Ovary (tissue), 7 donors: ENCODE measurements at regions not wholly inside any gene's neighbourhood (a gene's known extent, or its start where the extent isn't known, plus 50 kb on each side); places are given as distances from the start of the nearest gene placed in this dataset.

Experiments used
- DNase-seq, 5 donors: peaks; one replicate each; pipeline ENCODE4 v3.0.0-alpha.2; 2019 to 2020
- H3K27ac ChIP-seq, 2 donors: fragments of 200-600 bp; one replicate each; pipeline versions ENCODE4 v1.5.1 to v1.8.0; 2019 to 2022
- H3K27me3 ChIP-seq: fragments of 200-600 bp; one replicate; pipeline ENCODE4 v1.8.0; 2022
- H3K36me3 ChIP-seq: fragments of 200-600 bp; sonication (generic); one replicate; pipeline ENCODE4 v1.5.1; 2019
- H3K4me1 ChIP-seq: one replicate; pipeline ENCODE4 v1.8.1; 2013; ENCODE audit warnings: mild to moderate bottlenecking, moderate library complexity; ENCODE audit not compliant: insufficient read depth
- H3K4me3 ChIP-seq: fragments of 200-600 bp; sonication (generic); one replicate; pipeline ENCODE4 v1.5.1; 2017
- H3K9me3 ChIP-seq, 2 donors: fragments of 200-600 bp in 1 of 2; sonication (generic) in 1 of 2; one replicate each; pipeline versions ENCODE4 v1.5.1 to v1.8.1; 2013 to 2019; ENCODE audit warnings: mild to moderate bottlenecking in 1 of 2, moderate library complexity in 1 of 2
- EP300 ChIP-seq: sonication (generic); formaldehyde crosslinking; IDR thresholded peaks from one replicate; pipeline ENCODE4 v1.6.1; 2017; ENCODE audit warnings: antibody characterized with exemption
- POLR2A ChIP-seq: fragments of 450-650 bp; IDR thresholded peaks from one replicate; pipeline ENCODE4 v1.6.1; 2017; ENCODE audit warnings: antibody characterized with exemption, mild to moderate bottlenecking, moderate library complexity
- WGBS, 3 donors: extraction: QIAGEN DNeasy Blood & Tissue Kit in 1 of 3; methylation state at CpG; one replicate each; pipeline versions ENCODE4 v1.1.5 to v1.1.7; 2013 to 2017; 5-methylcytosine and 5-hydroxymethylcytosine counted together
- intact Hi-C, 4 donors: fragments of 100-400 bp; cut with DNase I; formaldehyde crosslinking; loops; one replicate each; pipeline versions ENCODE4 v1.11.0 to v1.15.1; 2022 to 2023
- TF ChIP-seq, protein P1 (sequence below), 3 donors: fragments of 450-650 bp in 2 of 3; fragments of 200-600 bp in 1 of 3; IDR thresholded peaks; one replicate each; pipeline versions ENCODE4 v1.5.1 to v1.8.0; 2016 to 2022; ENCODE audit warnings: antibody characterized with exemption in 3 of 3, mild to moderate bottlenecking in 1 of 3
- donor health status: DM: no; HTN: no; CAD: no; lungs with moderate emphysema.
- donor health status: DM: no; HTN: no; CAD: no.
- donor health status: Bipolar disorder and iron deficiency.
- donor health status: DM: no; HTN: no; CAD: no.
- donor health status: DM: yes; HTN: yes; CAD: no.

DNA sequence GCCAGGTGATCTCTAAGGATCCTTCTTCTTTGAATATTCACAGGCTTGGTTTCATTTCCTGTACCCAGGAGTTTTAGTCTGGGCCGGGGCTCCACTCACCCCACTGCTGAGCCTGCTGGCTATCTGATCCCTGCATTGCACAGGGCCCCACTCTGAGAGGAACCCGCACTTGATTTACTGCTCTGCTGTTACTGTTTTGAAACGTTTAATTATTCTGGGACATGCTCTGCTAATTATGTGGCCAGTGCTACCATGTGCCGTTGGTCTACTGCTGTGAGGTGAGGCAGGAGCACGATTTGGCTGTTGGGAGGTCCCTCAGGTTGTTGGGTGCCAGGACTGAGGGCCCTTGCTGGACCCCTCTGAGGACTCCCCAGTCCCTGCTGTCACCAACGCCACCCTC lies 108.7 kb upstream of the SIRPA start:
- no peak for DNase-seq
- no peaks in the 10 kb centered on the region for H3K36me3 ChIP-seq
- intact Hi-C loops = loop anchor here in 1 of 4 donors (10.0 kb wide), 1 partner anchor 378 kb away; no protein-coding TSS in a partner anchor

DNA sequence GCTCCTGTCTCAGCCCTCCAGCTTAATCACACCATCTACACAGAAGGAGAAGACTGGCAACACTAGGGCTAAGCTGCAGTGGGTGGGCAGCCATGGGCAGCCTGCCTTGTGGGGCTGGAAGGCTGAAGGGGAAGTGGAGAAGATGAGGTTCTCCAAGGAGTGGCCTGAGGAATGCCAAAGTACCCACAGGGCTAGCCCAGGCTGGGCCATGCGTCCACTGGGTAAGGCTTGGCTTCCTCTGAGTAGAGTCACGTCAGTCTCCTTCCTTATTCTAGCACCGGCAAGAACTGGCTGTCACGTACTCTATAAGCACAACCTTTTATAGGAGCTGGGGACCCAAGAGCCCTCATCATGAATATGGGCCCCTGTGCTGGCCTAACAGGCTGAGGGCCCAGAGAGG lies 110.6 kb upstream of the SIRPA start:
- intact Hi-C loops = loop anchor here in 1 of 4 donors (10.0 kb wide), 1 partner anchor 380 kb away; no protein-coding TSS in a partner anchor
- H3K4me3 ChIP-seq = no peak overlapping the region
- H3K27ac ChIP-seq = no peak overlapping the region
- DNase-seq = no peak
- no peaks in the 10 kb centered on the region for H3K27me3 ChIP-seq
- H3K9me3 ChIP-seq = no peaks in the 10 kb centered on the region
- no peaks in the 10 kb centered on the region for H3K36me3 ChIP-seq
- no peaks in the 10 kb centered on the region for H3K4me1 ChIP-seq
- TF ChIP-seq, protein P1, sequence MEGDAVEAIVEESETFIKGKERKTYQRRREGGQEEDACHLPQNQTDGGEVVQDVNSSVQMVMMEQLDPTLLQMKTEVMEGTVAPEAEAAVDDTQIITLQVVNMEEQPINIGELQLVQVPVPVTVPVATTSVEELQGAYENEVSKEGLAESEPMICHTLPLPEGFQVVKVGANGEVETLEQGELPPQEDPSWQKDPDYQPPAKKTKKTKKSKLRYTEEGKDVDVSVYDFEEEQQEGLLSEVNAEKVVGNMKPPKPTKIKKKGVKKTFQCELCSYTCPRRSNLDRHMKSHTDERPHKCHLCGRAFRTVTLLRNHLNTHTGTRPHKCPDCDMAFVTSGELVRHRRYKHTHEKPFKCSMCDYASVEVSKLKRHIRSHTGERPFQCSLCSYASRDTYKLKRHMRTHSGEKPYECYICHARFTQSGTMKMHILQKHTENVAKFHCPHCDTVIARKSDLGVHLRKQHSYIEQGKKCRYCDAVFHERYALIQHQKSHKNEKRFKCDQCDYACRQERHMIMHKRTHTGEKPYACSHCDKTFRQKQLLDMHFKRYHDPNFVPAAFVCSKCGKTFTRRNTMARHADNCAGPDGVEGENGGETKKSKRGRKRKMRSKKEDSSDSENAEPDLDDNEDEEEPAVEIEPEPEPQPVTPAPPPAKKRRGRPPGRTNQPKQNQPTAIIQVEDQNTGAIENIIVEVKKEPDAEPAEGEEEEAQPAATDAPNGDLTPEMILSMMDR (IDR thresholded peaks at IDR 0.05) = no peak
- TF ChIP-seq EP300 (no peak), POLR2A (no peak)
- WGBS, 3 donors = 76 to 82% (median 79%) methylated on average over 4 of the region's 4 CpGs

More for the DNA sequence above, 108.7 kb upstream of the SIRPA start:
- no peaks in the 10 kb centered on the region for H3K27me3 ChIP-seq
- H3K27ac ChIP-seq = no peak overlapping the region
- no peaks in the 10 kb centered on the region for H3K4me1 ChIP-seq
- WGBS, 3 donors = 18 to 33% (median 22%) methylated on average over 6 of the region's 6 CpGs
- TF ChIP-seq, protein P1 (IDR thresholded peaks at IDR 0.05) = no peak
- TF ChIP-seq EP300 (no peak), POLR2A (no peak)
- no peak overlapping the region for H3K4me3 ChIP-seq
- no peaks in the 10 kb centered on the region for H3K9me3 ChIP-seq

DNA sequence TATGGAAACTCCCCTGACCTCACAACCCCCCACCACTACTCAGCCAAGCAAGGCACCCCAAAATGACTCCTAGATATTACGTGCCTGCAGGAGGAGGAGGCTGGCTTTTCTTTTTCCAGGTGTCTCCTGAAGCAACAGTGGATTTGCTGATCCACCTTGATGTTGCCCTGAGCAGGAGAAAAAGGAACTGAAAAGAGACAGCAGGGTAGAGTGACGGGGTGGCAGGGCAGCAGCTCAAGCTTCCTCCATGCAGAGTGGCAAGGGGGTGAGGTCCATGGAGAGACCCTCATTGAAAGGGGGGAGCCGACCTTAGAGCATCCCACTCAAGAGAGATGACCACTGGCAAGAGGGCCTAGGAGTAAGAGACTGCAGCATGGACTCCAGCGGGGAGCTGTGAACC lies 112.0 kb upstream of the SIRPA start:
- no peak overlapping the region for H3K27ac ChIP-seq
- no peaks in the 10 kb centered on the region for H3K36me3 ChIP-seq
- H3K9me3 ChIP-seq = no peaks in the 10 kb centered on the region
- TF ChIP-seq EP300 = no peak
- no peak for TF ChIP-seq POLR2A
- TF ChIP-seq, protein P1 (IDR thresholded peaks at IDR 0.05) = no peak
- 70 to 87% (median 78%) methylated on average over 4 of the region's 4 CpGs for WGBS, 3 donors
- no peak overlapping the region for H3K4me3 ChIP-seq
- H3K4me1 ChIP-seq = no peaks in the 10 kb centered on the region
- no peak for DNase-seq
- intact Hi-C loops = loop anchor here in 1 of 4 donors (10.0 kb wide), 1 partner anchor 382 kb away; no protein-coding TSS in a partner anchor
- H3K27me3 ChIP-seq = no peaks in the 10 kb centered on the region

DNA sequence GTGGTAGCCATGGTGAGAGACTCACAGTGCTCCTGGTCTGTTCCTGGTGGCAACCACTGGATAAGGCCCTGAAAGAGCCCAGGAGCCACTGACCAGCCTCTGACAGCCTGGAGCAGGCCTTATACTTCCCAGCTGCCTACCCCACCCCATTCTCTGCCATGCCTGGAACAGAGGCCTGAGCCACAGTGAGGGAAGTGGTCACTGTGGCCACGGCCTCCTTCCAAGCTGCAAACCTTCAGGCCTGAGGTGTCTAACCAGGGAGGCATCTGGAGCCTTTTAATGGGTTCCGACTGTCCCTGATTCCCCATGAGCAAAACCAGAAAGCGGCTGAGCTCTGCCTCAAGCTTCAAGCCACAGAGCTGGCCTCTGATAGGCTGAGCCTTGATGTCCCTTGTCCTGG lies 113.0 kb upstream of the SIRPA start:
- no peak for TF ChIP-seq EP300
- Histone ChIP-seq H3K4me1 (no peaks in the 10 kb centered on the region), H3K9me3 (no peaks in the 10 kb centered on the region), H3K36me3 (no peaks in the 10 kb centered on the region), H3K27me3 (no peaks in the 10 kb centered on the region), H3K4me3 (no peak overlapping the region), H3K27ac (no peak overlapping the region)
- DNase-seq = no peak
- WGBS, 3 donors = 81 to 90% (median 88%) methylated on average over 3 of the region's 3 CpGs
- intact Hi-C loops = loop anchor here in 1 of 4 donors (10.0 kb wide), 1 partner anchor 383 kb away; no protein-coding TSS in a partner anchor

DNA sequence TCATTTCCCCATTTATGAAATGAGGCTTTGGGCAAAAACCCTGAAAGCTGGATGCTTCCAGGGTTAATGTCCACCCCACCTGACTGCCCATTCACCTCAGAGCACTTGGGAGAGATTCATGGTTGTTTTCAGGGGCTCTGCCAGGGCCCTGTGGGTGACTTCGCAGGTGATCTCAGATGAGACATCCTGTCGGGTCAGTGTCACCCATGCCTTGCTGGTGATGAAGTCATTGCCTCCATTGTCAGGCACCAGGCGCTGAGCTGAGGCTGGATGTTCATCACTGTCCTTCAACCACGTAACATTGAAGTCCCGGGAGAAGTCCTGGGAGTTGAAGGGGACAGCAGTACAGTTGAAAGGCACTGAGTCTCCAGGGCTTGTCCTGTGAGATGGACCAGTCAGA lies 115.6 kb upstream of the SIRPA start:
- H3K27me3 ChIP-seq = no peaks in the 10 kb centered on the region
- H3K27ac ChIP-seq = no peak overlapping the region
- DNase-seq = no peak
- intact Hi-C loops = loop anchor here in 1 of 4 donors (5.0 to 10.0 kb wide), 2 partner anchors 113 to 685 kb away; no protein-coding TSS in a partner anchor
- H3K36me3 ChIP-seq = no peaks in the 10 kb centered on the region
- no peak overlapping the region for H3K4me3 ChIP-seq
- no peaks in the 10 kb centered on the region for H3K9me3 ChIP-seq
- TF ChIP-seq, protein P1 (IDR thresholded peaks at IDR 0.05) = no peak
- TF ChIP-seq EP300 (no peak), POLR2A (no peak)
- 70 to 95% (median 90%) methylated on average over 5 of the region's 5 CpGs for WGBS, 3 donors
- peaks cover 4% of the 10 kb centered on the region for H3K4me1 ChIP-seq
